ENCODE measurements at regions not wholly inside any gene's neighbourhood (a gene's known extent, or its start where the extent isn't known, plus 50 kb on each side); places are given as distances from the start of the nearest gene placed in this dataset.

DNA sequence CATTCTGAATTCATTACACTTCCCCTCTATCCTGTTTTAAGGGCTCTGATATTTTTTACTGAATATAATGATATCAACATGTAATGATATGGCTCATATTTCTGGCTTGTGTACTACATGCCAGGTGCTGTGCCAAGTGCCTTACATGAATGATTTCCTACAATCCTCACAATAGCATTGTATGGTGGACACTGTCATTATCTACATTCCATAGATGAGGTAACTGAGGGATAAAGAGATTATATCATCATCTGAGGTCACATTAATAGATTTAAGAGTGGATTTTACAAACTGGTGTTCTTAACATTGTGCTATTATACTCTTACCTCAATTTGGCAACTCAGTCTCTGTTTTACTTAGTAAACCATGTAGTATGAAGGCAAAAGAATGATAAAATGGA lies 502.0 kb downstream of the LIG4 start:
- Histone ChIP-seq H3K4me2 (ENCODE audit: insufficient read depth, low read length) (no peak overlapping the region), H3K79me2 (ENCODE audit: control insufficient read depth, insufficient read depth, low read length) (no peaks in the 10 kb centered on the region), H3K9me3 (replicated peaks; ENCODE audit: control insufficient read depth, insufficient read depth, low read length) (no peaks in the 10 kb centered on the region), H3K4me3 (replicated peaks in 1 of 3; ENCODE audit: insufficient read depth in 1 of 3, low read depth in 1 of 3, low read length in 3 of 3) (no peak overlapping the region), H3K27me3 (ENCODE audit: control insufficient read depth in 2 of 2, insufficient read depth in 2 of 2, low read length in 2 of 2) (no peaks in the 10 kb centered on the region), H3K4me1 (ENCODE audit: control insufficient read depth, extremely low read depth, insufficient read depth, low read length) (no peaks in the 10 kb centered on the region), H3K36me3 (ENCODE audit: control insufficient read depth in 2 of 2, extremely low read depth in 1 of 2, insufficient read depth in 2 of 2, low read length in 2 of 2) (no peaks in the 10 kb centered on the region), H3K9me1 (replicated peaks; ENCODE audit: control insufficient read depth, extremely low read depth, insufficient read depth, low read length) (no peaks in the 10 kb centered on the region), H2AFZ (ENCODE audit: low read depth, low read length) (no peak overlapping the region), H3K9ac (replicated peaks; ENCODE audit: extremely low read depth, insufficient read depth, low read length) (no peak overlapping the region), H3K27ac (ENCODE audit: insufficient read depth, low read depth, low read length) (no peak overlapping the region), H4K20me1 (replicated peaks; ENCODE audit: control insufficient read depth, extremely low read depth, insufficient read depth, low read length) (no peaks in the 10 kb centered on the region)
- no peak for TF ChIP-seq JUN (IDR thresholded peaks at IDR 0.05; ENCODE audit: borderline replicate concordance, insufficient read depth, insufficient read length, low read depth)
- no peak for TF ChIP-seq FOS (IDR thresholded peaks at IDR 0.05; ENCODE audit: borderline replicate concordance, insufficient read depth, low read length)
- no peak for TF ChIP-seq EZH2 (IDR thresholded peaks at IDR 0.05; ENCODE audit: borderline replicate concordance, low read depth, low read length, severe bottlenecking)
- TF ChIP-seq POLR2A (IDR thresholded peaks at IDR 0.05; ENCODE audit: low read depth, low read length): no peak
- TF ChIP-seq, protein P1, sequence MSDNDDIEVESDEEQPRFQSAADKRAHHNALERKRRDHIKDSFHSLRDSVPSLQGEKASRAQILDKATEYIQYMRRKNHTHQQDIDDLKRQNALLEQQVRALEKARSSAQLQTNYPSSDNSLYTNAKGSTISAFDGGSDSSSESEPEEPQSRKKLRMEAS (IDR thresholded peaks at IDR 0.05; ENCODE audit: insufficient read depth, insufficient read length): no peak
- TF ChIP-seq GATA2 (IDR thresholded peaks at IDR 0.05; ENCODE audit: insufficient read depth, insufficient read length, low read depth, low read length): no peak
- TF ChIP-seq POLR2AphosphoS5 (IDR thresholded peaks at IDR 0.05; ENCODE audit: insufficient read depth, low read depth, low read length): no peak
- POLR2A ChIA-PET: no interaction called here
- dilution Hi-C loops (cut with MboI; ENCODE audit: extremely low pct_ligation_motif_present, low sequenced_read_pairs): no loop called here
- FAIRE-seq (no peak), DNase-seq (ENCODE audit: low read depth, low spot score) (peak; percentile 10)
- CTCF ChIA-PET: no interaction called here
- intact Hi-C loops (cut with micrococcal nuclease): no loop called here
- BruUV-seq (replicated peaks): no TSS peak

DNA sequence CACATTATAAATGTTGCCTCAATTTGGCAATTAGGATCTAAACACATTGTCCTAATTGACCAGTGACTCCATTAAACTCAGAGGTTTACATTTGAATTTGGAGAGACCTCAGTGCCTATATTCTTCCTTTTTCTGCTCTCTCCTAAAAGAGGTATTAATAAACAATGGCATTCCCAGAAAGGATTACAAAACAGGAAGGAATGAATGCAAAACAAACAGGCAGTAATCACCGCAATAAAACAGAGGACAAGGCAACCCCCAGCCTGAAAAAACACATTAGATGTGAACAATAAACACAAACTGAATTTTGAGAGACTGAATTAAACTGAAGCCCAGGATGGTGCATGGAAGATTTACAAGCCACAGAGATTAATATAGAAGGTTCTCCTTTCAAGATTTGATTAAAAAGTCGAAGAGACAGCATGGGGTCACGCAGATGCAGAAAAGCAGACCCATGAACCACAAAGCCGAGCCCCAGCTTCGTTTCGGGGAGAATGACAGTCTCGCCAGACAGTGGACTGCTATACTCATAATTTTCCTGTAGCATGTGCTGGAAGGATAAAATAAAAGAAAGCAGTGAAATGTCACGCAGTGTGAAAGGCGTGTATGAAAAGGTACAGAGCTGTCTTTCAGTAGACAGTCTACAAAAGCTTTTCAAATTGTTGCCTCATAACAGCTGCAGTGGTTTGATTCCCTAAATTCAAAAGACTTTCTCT lies 503.0 kb downstream of the LIG4 start:
- no peaks in the 10 kb centered on the region for H3K4me1 ChIP-seq (ENCODE audit: control insufficient read depth, extremely low read depth, insufficient read depth, low read length)
- intact Hi-C loops (cut with micrococcal nuclease): no loop called here
- no peaks in the 10 kb centered on the region for H3K27me3 ChIP-seq (ENCODE audit: control insufficient read depth in 2 of 2, insufficient read depth in 2 of 2, low read length in 2 of 2)
- CTCF ChIA-PET: no interaction called here
- POLR2A ChIA-PET: no interaction called here
- H4K20me1 ChIP-seq (replicated peaks; ENCODE audit: control insufficient read depth, extremely low read depth, insufficient read depth, low read length): no peaks in the 10 kb centered on the region
- BruUV-seq (replicated peaks): no TSS peak
- no peaks in the 10 kb centered on the region for H3K79me2 ChIP-seq (ENCODE audit: control insufficient read depth, insufficient read depth, low read length)
- no peak overlapping the region for H2AFZ ChIP-seq (ENCODE audit: low read depth, low read length)
- H3K4me3 ChIP-seq (replicated peaks in 1 of 3; ENCODE audit: insufficient read depth in 1 of 3, low read depth in 1 of 3, low read length in 3 of 3): no peak overlapping the region
- no peak overlapping the region for H3K9ac ChIP-seq (replicated peaks; ENCODE audit: extremely low read depth, insufficient read depth, low read length)
- H3K9me1 ChIP-seq (replicated peaks; ENCODE audit: control insufficient read depth, extremely low read depth, insufficient read depth, low read length): no peaks in the 10 kb centered on the region
- no peaks in the 10 kb centered on the region for H3K36me3 ChIP-seq (ENCODE audit: control insufficient read depth in 2 of 2, extremely low read depth in 1 of 2, insufficient read depth in 2 of 2, low read length in 2 of 2)
- TF ChIP-seq POLR2AphosphoS5 (IDR thresholded peaks at IDR 0.05; ENCODE audit: insufficient read depth, low read depth, low read length) (no peak), GATA2 (IDR thresholded peaks at IDR 0.05; ENCODE audit: insufficient read depth, insufficient read length, low read depth, low read length) (no peak), EZH2 (IDR thresholded peaks at IDR 0.05; ENCODE audit: borderline replicate concordance, low read depth, low read length, severe bottlenecking) (no peak), FOS (IDR thresholded peaks at IDR 0.05; ENCODE audit: borderline replicate concordance, insufficient read depth, low read length) (no peak), MYC (IDR thresholded peaks at IDR 0.05; ENCODE audit: low read depth, low read length) (no peak), JUN (IDR thresholded peaks at IDR 0.05; ENCODE audit: borderline replicate concordance, insufficient read depth, insufficient read length, low read depth) (no peak), POLR2A (IDR thresholded peaks at IDR 0.05; ENCODE audit: low read depth, low read length) (no peak)
- TF ChIP-seq, protein P1 (IDR thresholded peaks at IDR 0.05; ENCODE audit: insufficient read depth, insufficient read length): no peak
- TF ChIP-seq, protein P2, sequence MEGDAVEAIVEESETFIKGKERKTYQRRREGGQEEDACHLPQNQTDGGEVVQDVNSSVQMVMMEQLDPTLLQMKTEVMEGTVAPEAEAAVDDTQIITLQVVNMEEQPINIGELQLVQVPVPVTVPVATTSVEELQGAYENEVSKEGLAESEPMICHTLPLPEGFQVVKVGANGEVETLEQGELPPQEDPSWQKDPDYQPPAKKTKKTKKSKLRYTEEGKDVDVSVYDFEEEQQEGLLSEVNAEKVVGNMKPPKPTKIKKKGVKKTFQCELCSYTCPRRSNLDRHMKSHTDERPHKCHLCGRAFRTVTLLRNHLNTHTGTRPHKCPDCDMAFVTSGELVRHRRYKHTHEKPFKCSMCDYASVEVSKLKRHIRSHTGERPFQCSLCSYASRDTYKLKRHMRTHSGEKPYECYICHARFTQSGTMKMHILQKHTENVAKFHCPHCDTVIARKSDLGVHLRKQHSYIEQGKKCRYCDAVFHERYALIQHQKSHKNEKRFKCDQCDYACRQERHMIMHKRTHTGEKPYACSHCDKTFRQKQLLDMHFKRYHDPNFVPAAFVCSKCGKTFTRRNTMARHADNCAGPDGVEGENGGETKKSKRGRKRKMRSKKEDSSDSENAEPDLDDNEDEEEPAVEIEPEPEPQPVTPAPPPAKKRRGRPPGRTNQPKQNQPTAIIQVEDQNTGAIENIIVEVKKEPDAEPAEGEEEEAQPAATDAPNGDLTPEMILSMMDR (IDR thresholded peaks at IDR 0.05; ENCODE audit: extremely low read depth in 1 of 2, insufficient read depth in 1 of 2, low read depth in 1 of 2, low read length in 2 of 2): no peak
- dilution Hi-C loops (cut with MboI; ENCODE audit: extremely low pct_ligation_motif_present, low sequenced_read_pairs): no loop called here
- FAIRE-seq (no peak), DNase-seq (ENCODE audit: low read depth, low spot score) (no peak)
- no peak overlapping the region for H3K4me2 ChIP-seq (ENCODE audit: insufficient read depth, low read length)
- no peaks in the 10 kb centered on the region for H3K9me3 ChIP-seq (replicated peaks; ENCODE audit: control insufficient read depth, insufficient read depth, low read length)
- H3K27ac ChIP-seq (ENCODE audit: insufficient read depth, low read depth, low read length): no peak overlapping the region
